ENCODE measurements at regions not wholly inside any gene's neighbourhood (a gene's known extent, or its start where the extent isn't known, plus 50 kb on each side); places are given as distances from the start of the nearest gene placed in this dataset.

GRCh38 chr17:71666047-71666446, 454.8 kb upstream of the SOX9 start:
- DNase-seq = no peak
- Histone ChIP-seq H3K27me3 (ENCODE audit: low read depth) (no peaks in the 10 kb centered on the region), H3K4me1 (no peaks in the 10 kb centered on the region), H3K36me3 (no peaks in the 10 kb centered on the region), H3K9me3 (replicated peaks) (peaks cover 13% of the 10 kb centered on the region), H3K4me3 (no peak overlapping the region), H3K27ac (replicated peaks) (no peak overlapping the region)
- TF ChIP-seq CTCF (IDR thresholded peaks at IDR 0.05; ENCODE audit: borderline replicate concordance) = no peak
- intact Hi-C loops (cut with micrococcal nuclease) = no loop called here

GRCh38 chr17:71667661-71668060, 453.2 kb upstream of the SOX9 start:
- TF ChIP-seq CTCF (IDR thresholded peaks at IDR 0.05; ENCODE audit: borderline replicate concordance) = no peak
- Histone ChIP-seq H3K27me3 (ENCODE audit: low read depth) (no peaks in the 10 kb centered on the region), H3K9me3 (replicated peaks) (peaks cover 29% of the 10 kb centered on the region), H3K36me3 (no peaks in the 10 kb centered on the region), H3K4me1 (no peaks in the 10 kb centered on the region), H3K27ac (replicated peaks) (no peak overlapping the region), H3K4me3 (no peak overlapping the region)
- intact Hi-C loops (cut with micrococcal nuclease) = no loop called here
- DNase-seq = no peak

- intact Hi-C loops (cut with micrococcal nuclease) = no loop called here
- Histone ChIP-seq H3K27ac (replicated peaks) (no peak overlapping the region), H3K9me3 (replicated peaks) (peaks cover 30% of the 10 kb centered on the region), H3K27me3 (ENCODE audit: low read depth) (no peaks in the 10 kb centered on the region), H3K4me1 (no peaks in the 10 kb centered on the region), H3K36me3 (no peaks in the 10 kb centered on the region), H3K4me3 (no peak overlapping the region)
- no peak for TF ChIP-seq CTCF (IDR thresholded peaks at IDR 0.05; ENCODE audit: borderline replicate concordance)
- DNase-seq = no peak
Measured at GRCh38 chr17:71668807-71669206, 452.0 kb upstream of the SOX9 start.

- Histone ChIP-seq H3K4me3 (no peak overlapping the region), H3K9me3 (replicated peaks) (peaks cover 3% of the 10 kb centered on the region), H3K27ac (replicated peaks) (no peak overlapping the region), H3K27me3 (ENCODE audit: low read depth) (no peaks in the 10 kb centered on the region), H3K36me3 (no peaks in the 10 kb centered on the region), H3K4me1 (no peaks in the 10 kb centered on the region)
- DNase-seq = no peak
- no peak for TF ChIP-seq CTCF (IDR thresholded peaks at IDR 0.05; ENCODE audit: borderline replicate concordance)
- intact Hi-C loops (cut with micrococcal nuclease) = no loop called here
Measured at GRCh38 chr17:71677439-71677838, 443.4 kb upstream of the SOX9 start.

- Histone ChIP-seq H3K9me3 (replicated peaks) (no peaks in the 10 kb centered on the region), H3K4me1 (no peaks in the 10 kb centered on the region), H3K36me3 (no peaks in the 10 kb centered on the region), H3K27me3 (ENCODE audit: low read depth) (no peaks in the 10 kb centered on the region), H3K27ac (replicated peaks) (no peak overlapping the region), H3K4me3 (no peak overlapping the region)
- DNase-seq = no peak
- no peak for TF ChIP-seq CTCF (IDR thresholded peaks at IDR 0.05; ENCODE audit: borderline replicate concordance)
- intact Hi-C loops (cut with micrococcal nuclease) = no loop called here
Measured at GRCh38 chr17:71679832-71680231, 441.0 kb upstream of the SOX9 start.
